NT2/D1 (cell line): ENCODE measurements at regions not wholly inside any gene's neighbourhood (a gene's known extent, or its start where the extent isn't known, plus 50 kb on each side); places are given as distances from the start of the nearest gene placed in this dataset.

ENCODE experiments used
- DNase-seq: peaks from one replicate; pipeline ENCODE4 v3.0.0-alpha.2; 2011; ENCODE audit warnings: low read depth, low spot score
- H3K27me3 ChIP-seq: 2 replicates; pipeline ENCODE4 v1.6.0; 2011; ENCODE audit warnings: mild to moderate bottlenecking; ENCODE audit not compliant: insufficient read length, insufficient read depth
- H3K36me3 ChIP-seq: 2 replicates; pipeline ENCODE4 v1.6.1; 2011; ENCODE audit warnings: mild to moderate bottlenecking, low read length, mixed read lengths; ENCODE audit not compliant: insufficient read depth, insufficient read length
- H3K4me1 ChIP-seq: 2 replicates; pipeline ENCODE4 v1.5.1; 2011; ENCODE audit not compliant: insufficient read depth, insufficient read length
- H3K4me3 ChIP-seq: 2 replicates; pipeline ENCODE4 v1.5.1; 2011; ENCODE audit warnings: low read depth; ENCODE audit not compliant: insufficient read length
- H3K9ac ChIP-seq: 2 replicates; pipeline ENCODE4 v1.6.0; 2011; ENCODE audit warnings: low read depth; ENCODE audit not compliant: insufficient read length
- H3K9me3 ChIP-seq: 2 replicates; pipeline ENCODE4 v1.5.1; 2011; ENCODE audit warnings: mild to moderate bottlenecking, low read length; ENCODE audit not compliant: insufficient read depth
- SUZ12 ChIP-seq: IDR thresholded peaks from 2 replicates; pipeline ENCODE4 v1.6.1; 2011; ENCODE audit not compliant: insufficient read length, insufficient read depth; ENCODE audit errors: extremely low read depth
- YY1 ChIP-seq: IDR thresholded peaks from 2 replicates; pipeline ENCODE4 v1.6.1; 2011; ENCODE audit not compliant: insufficient read length, insufficient read depth
- ZNF274 ChIP-seq: IDR thresholded peaks from 2 replicates; pipeline ENCODE4 v1.6.1; 2011; ENCODE audit warnings: mild to moderate bottlenecking, low read depth, low read length

DNA sequence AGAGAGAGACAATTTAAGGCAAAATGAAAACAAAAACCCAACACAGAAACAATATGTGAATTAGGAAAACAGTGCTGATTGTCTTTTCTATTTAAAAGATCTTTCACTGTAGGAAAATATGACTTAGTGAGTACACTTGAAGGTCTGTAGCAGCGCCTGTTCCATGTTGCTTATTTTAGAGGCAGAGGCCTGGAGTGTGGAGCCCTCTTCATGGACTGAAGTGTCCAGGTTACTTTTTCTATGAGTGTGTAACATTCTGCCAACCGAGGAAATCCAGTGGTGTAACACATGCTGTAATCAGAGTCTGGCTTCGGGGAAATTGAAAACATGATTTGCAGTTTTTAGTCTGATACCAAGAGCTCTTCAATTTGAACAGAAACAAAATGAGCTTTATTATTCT is 64.0 kb upstream of the GPRIN3 start:
- TF ChIP-seq SUZ12 (no peak), ZNF274 (no peak), YY1 (no peak)
- no peak for DNase-seq
- Histone ChIP-seq H3K36me3 (no peaks in the 10 kb centered on the region), H3K9me3 (no peaks in the 10 kb centered on the region), H3K4me1 (no peaks in the 10 kb centered on the region), H3K27me3 (no peaks in the 10 kb centered on the region), H3K9ac (no peak overlapping the region), H3K4me3 (no peak overlapping the region)

DNA sequence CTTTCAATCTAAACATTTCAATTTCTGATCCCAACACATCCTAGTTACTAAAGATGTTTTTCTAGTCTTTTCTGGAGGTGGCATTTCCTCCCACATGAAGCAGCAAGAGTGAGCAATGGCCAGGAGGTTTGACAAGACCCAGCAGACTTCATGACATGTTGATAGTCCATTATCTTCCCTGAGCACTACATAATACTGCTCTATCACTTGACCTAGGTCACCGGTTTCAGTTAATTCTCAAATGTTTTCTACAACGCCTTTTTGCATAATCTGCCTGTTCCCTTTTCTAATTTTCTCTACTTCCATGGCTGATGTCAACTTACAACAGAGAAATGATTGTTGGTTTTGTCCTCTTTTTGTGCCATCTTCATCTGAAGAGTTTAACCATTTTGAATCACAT is 62.0 kb upstream of the GPRIN3 start:
- TF ChIP-seq SUZ12 (no peak), ZNF274 (no peak), YY1 (no peak)
- Histone ChIP-seq H3K9ac (no peak overlapping the region), H3K36me3 (no peaks in the 10 kb centered on the region), H3K4me3 (no peak overlapping the region), H3K4me1 (no peaks in the 10 kb centered on the region), H3K9me3 (no peaks in the 10 kb centered on the region), H3K27me3 (no peaks in the 10 kb centered on the region)
- no peak for DNase-seq

DNA sequence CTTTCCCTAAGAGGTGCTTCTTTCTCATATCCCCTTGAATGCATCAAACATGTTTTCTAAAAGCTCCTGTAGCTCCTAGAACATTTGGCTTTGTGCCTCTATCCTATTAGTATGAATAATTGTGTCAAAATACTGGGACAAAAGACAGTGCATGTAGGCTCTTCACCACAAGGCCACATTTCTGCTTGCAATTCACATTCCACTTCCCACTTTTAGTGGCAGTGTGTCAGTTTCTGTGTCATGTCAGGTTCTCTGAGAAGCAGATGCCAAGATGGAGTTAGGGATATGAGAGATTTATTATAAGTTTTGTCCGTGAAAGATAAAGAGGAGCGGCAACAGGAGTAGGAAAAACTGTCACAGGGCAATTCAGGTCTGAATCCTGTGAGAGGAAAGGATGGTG is 61.3 kb upstream of the GPRIN3 start:
- DNase-seq = no peak
- no peak overlapping the region for H3K9ac ChIP-seq
- H3K36me3 ChIP-seq = no peaks in the 10 kb centered on the region
- H3K4me1 ChIP-seq = no peaks in the 10 kb centered on the region
- H3K4me3 ChIP-seq = no peak overlapping the region
- H3K27me3 ChIP-seq = no peaks in the 10 kb centered on the region
- no peaks in the 10 kb centered on the region for H3K9me3 ChIP-seq
- TF ChIP-seq ZNF274 (no peak), YY1 (no peak), SUZ12 (no peak)

DNA sequence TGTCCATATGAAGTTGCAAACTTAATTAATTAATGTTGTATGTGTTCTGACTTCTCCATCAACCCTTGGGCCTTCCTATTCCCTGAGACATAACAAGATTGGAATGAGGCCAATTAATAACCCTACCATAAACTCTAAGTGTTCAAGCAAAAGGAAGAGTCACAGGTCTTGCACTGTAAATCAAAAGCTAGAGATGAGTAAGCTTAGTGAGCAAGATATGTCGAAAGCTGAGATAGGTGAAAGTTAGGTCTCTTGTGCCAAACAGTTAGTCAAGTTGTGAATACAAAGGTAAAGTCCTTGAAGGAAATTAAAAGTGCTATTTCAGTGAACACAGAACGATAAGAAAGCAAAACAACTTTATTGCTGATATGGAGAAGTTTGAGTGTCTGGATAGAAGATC is 58.2 kb upstream of the GPRIN3 start:
- H3K27me3 ChIP-seq = no peaks in the 10 kb centered on the region
- no peak overlapping the region for H3K4me3 ChIP-seq
- TF ChIP-seq YY1 (no peak), ZNF274 (no peak), SUZ12 (no peak)
- H3K4me1 ChIP-seq = no peaks in the 10 kb centered on the region
- no peak for DNase-seq
- H3K9ac ChIP-seq = no peak overlapping the region
- H3K36me3 ChIP-seq = no peaks in the 10 kb centered on the region
- H3K9me3 ChIP-seq = no peaks in the 10 kb centered on the region

DNA sequence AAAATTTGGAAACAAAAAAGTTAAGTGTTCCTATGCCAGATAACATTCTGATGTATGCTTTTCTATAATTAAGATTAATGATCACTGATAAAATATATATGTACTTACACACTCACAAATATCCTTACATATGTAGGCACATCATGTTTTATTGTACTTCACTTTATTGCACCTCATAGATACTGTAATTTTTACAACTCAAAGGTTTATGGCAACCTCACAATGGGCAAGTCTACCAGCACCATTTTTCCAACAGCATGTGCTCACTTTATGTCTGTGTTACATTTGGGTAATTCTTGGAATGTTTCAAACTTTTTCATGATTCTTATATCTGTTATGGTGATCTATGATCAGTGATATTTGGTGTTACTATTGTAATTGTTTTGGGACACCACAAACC is 57.8 kb upstream of the GPRIN3 start:
- Histone ChIP-seq H3K4me3 (no peak overlapping the region), H3K27me3 (no peaks in the 10 kb centered on the region), H3K4me1 (no peaks in the 10 kb centered on the region), H3K9me3 (no peaks in the 10 kb centered on the region), H3K36me3 (no peaks in the 10 kb centered on the region), H3K9ac (no peak overlapping the region)
- TF ChIP-seq SUZ12 = no peak
- TF ChIP-seq ZNF274 = no peak
- DNase-seq = no peak

DNA sequence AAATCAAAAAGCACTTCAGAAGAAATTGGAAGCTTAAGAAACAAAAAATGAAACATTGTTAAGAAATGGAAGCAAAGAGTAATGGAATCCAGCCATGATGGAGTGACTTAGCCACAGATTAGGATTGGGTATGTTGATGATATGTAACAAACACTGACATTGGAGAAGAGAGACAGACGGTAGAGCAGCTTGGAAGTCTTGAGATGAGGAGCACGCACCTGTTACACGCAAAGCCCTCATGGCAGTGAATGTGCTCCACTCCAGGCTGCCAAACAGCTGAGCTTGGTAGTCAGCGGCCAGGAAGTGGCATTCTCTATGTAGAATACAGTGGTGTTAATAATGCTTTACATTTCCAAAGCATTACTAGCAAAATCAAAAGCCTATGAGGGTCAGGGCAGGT is 56.9 kb upstream of the GPRIN3 start:
- DNase-seq = no peak

DNA sequence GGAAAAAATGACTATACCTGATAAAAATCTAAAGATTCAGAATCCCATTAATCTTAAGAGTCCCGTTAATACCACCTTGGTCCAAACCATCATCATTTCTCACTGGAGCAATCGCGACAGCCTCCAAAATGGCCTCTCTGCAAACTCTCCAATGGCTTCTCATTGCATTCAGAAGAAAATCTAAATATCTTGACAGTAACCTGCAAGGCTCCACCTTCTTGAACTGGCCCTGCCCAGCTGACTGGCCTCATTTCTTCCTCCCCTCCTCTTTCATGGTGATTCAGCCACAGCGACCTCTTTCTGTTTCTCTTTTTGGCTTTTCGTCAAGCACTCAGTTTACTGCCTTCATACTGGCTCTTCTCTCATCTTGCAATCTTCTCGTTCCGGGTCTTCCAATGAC is 56.2 kb upstream of the GPRIN3 start:
- TF ChIP-seq SUZ12 (no peak), YY1 (no peak), ZNF274 (no peak)
- H3K4me1 ChIP-seq = no peaks in the 10 kb centered on the region
- H3K27me3 ChIP-seq = no peaks in the 10 kb centered on the region
- no peaks in the 10 kb centered on the region for H3K36me3 ChIP-seq
- no peak overlapping the region for H3K4me3 ChIP-seq
- no peaks in the 10 kb centered on the region for H3K9me3 ChIP-seq
- no peak overlapping the region for H3K9ac ChIP-seq
- DNase-seq = no peak

More for the DNA sequence above, 56.9 kb upstream of the GPRIN3 start:
- Histone ChIP-seq H3K36me3 (no peaks in the 10 kb centered on the region), H3K9ac (no peak overlapping the region), H3K4me3 (no peak overlapping the region), H3K4me1 (no peaks in the 10 kb centered on the region), H3K27me3 (no peaks in the 10 kb centered on the region), H3K9me3 (no peaks in the 10 kb centered on the region)
- TF ChIP-seq YY1 = no peak
- TF ChIP-seq ZNF274 = no peak
- TF ChIP-seq SUZ12 = no peak

DNA sequence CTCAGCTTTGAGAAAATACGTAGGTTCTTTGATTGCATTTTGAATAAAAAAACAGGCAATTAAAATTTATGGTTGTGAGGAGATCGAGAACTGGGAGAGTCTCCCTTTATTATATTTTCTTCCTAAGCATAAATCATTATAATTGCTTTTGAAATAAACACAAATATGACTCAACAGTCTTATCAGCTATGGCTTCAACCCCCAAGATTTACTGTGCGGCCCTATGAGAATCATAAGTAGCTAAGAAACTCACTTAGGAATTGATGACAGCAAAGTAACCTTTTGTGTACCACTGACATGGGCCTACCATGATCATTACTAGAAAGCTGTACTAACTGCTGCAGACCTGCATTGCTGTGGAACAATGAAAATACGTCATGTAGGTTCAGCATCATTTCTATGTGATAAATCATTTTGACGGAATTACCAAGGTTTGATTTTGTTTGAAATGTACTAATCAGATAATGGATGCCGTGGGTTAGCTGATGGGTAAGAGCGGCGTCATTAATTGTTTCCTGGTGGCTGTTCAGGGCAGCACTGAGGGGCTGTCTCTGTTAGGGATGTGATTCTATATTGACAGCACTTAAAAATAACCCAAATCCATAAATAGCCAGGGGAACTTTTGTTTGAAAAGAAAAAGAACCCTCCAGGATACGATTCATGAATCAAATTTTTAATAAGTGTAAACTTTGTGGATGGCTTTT is 51.5 kb upstream of the GPRIN3 start:
- Histone ChIP-seq H3K9ac (no peak overlapping the region), H3K9me3 (no peaks in the 10 kb centered on the region), H3K36me3 (no peaks in the 10 kb centered on the region), H3K27me3 (no peaks in the 10 kb centered on the region), H3K4me3 (no peak overlapping the region), H3K4me1 (no peaks in the 10 kb centered on the region)
- TF ChIP-seq SUZ12 (no peak), ZNF274 (no peak), YY1 (no peak)
- no peak for DNase-seq
